ENCODE measurements at regions not wholly inside any gene's neighbourhood (a gene's known extent, or its start where the extent isn't known, plus 50 kb on each side); places are given as distances from the start of the nearest gene placed in this dataset.

GRCh38 chr13:110985541-110985940, 70.7 kb upstream of the ANKRD10 start:
- Histone ChIP-seq H3K79me2 (ENCODE audit: control insufficient read depth in 1 of 2, insufficient read depth in 2 of 2, low read length in 2 of 2) (no peaks in the 10 kb centered on the region), H4K91ac (replicated peaks; ENCODE audit: insufficient read length, low read length) (no peak overlapping the region), H3K4me1 (replicated peaks in 1 of 4; ENCODE audit: control insufficient read depth in 3 of 4, insufficient read depth in 4 of 4, low read length in 3 of 4) (no peaks in the 10 kb centered on the region), H2AFZ (ENCODE audit: low read length) (no peak overlapping the region; the same call in 1 of the 2 replicates), H3K9me3 (ENCODE audit: insufficient read depth in 2 of 2, low read depth in 1 of 2, low read length in 1 of 2) (no peaks in the 10 kb centered on the region), H3K27me3 (replicated peaks in 1 of 4; ENCODE audit: control insufficient read depth in 3 of 4, extremely low read depth in 1 of 4, insufficient read depth in 3 of 4, low read length in 3 of 4) (no peaks in the 10 kb centered on the region), H3K4me2 (ENCODE audit: insufficient read depth in 1 of 2, low read depth in 2 of 2, low read length in 2 of 2) (no peak overlapping the region), H2BK20ac (ENCODE audit: low read length) (no peak overlapping the region), H3K4me3 (ENCODE audit: extremely low read depth in 1 of 4, insufficient read depth in 2 of 4, low read depth in 3 of 4, low read length in 4 of 4) (no peak overlapping the region), H3K23ac (ENCODE audit: insufficient read length) (no peak overlapping the region), H3K56ac (replicated peaks; ENCODE audit: insufficient read length, low read depth, low read length) (no peak overlapping the region), H3K23me2 (ENCODE audit: low read depth, low read length) (no peaks in the 10 kb centered on the region), H3K36me3 (ENCODE audit: control insufficient read depth in 2 of 4, insufficient read depth in 4 of 4, low read length in 3 of 4) (no peaks in the 10 kb centered on the region), H3K18ac (ENCODE audit: extremely low read depth, low read length) (no peak overlapping the region), H2BK12ac (ENCODE audit: low read depth, low read length) (no peak overlapping the region), H3K27ac (ENCODE audit: low read depth, low read length) (no peak overlapping the region), H2AK5ac (ENCODE audit: low read depth, low read length) (no peak overlapping the region), H4K20me1 (replicated peaks in 1 of 2; ENCODE audit: control insufficient read depth in 1 of 2, insufficient read depth in 2 of 2, low read length in 2 of 2) (no peaks in the 10 kb centered on the region), H3K9ac (replicated peaks in 1 of 4; ENCODE audit: extremely low read depth in 1 of 4, low read depth in 3 of 4, low read length in 3 of 4) (no peak overlapping the region), H3K4ac (replicated peaks; ENCODE audit: insufficient read length, low read depth, low read length) (no peak overlapping the region), H3K79me1 (ENCODE audit: low read depth, low read length) (no peaks in the 10 kb centered on the region), H4K8ac (ENCODE audit: extremely low read depth, insufficient read depth, low read length) (no peak overlapping the region), H2BK15ac (ENCODE audit: low read length) (no peak overlapping the region), H3K14ac (ENCODE audit: insufficient read length) (no peak overlapping the region), H2BK5ac (ENCODE audit: low read depth, low read length) (no peak overlapping the region), H4K5ac (ENCODE audit: insufficient read length, low read depth, low read length) (no peak overlapping the region), H2BK120ac (replicated peaks; ENCODE audit: low read depth, low read length) (no peak overlapping the region)
- ChIA-PET POLR2A (ENCODE audit: partially characterized antibody) (no interaction called here), CTCF (ENCODE audit: partially characterized antibody) (interaction anchor here (0.6 to 2.4 kb wide), 6 partner anchors 8 to 73 kb away, joined by 3 to 5 read pairs (median 4); no protein-coding TSS in a partner anchor)
- 93% methylated on average over 2 of the region's 2 CpGs; no CpG with 5 or more reads in 1 of the 2 experiments for WGBS, 2 experiments (ENCODE audit: extremely low coverage in 1 of 2, insufficient coverage in 1 of 2, insufficient read length in 1 of 2, insufficient replicate concordance in 2 of 2, low coverage in 1 of 2, low lambda C conversion rate in 2 of 2, missing lambda C conversion rate in 1 of 2)
- DNase-seq (ENCODE audit: low read depth in 1 of 2, low spot score in 2 of 2) (no peak), FAIRE-seq (no peak)
- no peak for TF ChIP-seq KDM4A (IDR thresholded peaks at IDR 0.05; ENCODE audit: low read depth, low read length, severe bottlenecking)

Data from H1 (cell line).